ENCODE measurements at regions not wholly inside any gene's neighbourhood (a gene's known extent, or its start where the extent isn't known, plus 50 kb on each side); places are given as distances from the start of the nearest gene placed in this dataset.

DNA sequence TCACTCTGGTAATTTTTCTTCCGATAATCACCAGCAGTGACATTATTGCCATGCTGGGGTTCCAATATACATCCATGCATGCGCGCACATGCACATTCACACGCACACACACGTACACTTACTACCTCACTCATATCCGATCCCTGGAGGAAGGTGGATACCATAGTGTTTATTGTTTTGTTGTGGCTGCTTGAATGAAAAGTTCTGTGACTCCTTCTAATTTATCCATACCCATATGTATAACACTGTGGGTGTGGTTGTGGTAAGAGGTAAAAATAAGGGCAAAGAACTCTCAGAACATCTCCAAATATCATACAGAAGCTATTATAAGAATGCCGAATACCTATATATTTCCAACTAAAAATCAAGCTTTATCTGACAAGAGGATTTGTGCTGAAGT, 407.8 kb upstream of the PODXL start:
- intact Hi-C loops (cut with micrococcal nuclease), result no loop called here

DNA sequence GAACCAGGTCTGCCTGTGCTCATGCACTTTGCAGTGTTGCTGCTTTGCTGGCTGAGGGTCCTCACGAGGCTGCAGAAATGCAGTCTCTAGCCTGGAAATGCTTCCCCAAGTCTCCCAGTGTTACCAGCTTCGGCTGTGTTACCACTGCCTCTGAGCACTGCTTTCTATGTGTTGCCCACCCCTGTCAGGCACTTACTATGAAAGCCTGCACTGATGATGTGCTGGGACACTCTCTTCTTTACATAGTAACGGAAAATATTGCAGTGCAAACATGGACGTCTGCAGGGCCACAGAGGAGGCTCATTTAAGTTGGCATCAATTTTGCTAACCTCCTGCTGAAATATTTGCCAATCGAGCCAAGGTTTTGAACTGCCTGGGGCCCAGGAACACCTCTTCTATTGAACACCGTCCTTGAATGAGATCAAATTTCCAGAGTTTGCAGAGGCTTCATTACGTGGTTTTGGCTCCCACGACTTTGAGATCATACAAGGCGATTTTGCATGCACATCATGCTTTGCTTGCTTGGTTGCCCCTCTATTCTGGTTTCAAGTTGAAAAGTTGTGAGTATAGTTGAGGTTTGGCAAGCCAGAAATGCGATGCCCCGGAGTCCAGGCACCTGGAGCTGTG, 404.7 kb upstream of the PODXL start:
- intact Hi-C loops (cut with micrococcal nuclease), result no loop called here

- intact Hi-C loops (cut with micrococcal nuclease), result no loop called here
Measured at GRCh38 chr7:131959106-131959812, 402.8 kb upstream of the PODXL start.

DNA sequence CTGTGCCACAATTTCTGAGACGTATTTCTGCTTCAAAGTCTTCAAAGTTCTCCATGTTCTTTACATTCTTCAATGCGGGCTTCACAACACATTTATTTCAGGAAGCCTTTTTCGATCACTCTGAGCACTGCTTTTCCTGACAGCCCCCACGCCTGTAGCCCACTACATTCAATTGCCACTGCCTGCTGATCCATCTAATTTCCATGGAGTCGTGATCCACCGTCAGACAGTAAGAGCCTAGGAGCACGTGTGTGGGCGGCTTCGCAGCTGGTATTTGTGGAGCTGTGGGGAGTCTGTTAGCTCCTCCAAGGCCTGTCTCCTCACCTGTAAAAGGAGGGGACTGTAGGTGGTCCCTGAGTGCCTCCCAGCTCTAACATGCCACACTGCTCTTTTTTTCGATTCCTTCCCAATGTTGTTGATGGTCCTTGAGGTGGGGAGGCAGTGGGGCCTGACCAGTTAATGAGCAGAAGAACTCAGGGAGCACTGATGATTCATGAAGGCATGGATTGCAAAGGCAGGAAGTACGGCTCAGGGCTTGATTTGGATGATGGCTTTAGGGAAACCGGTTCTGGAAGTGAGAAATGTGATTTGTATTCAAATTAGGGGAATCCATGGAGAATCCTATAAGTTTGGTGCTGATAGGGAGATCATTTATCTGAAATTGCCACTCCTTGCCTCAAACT, 401.1 kb upstream of the PODXL start:
- intact Hi-C loops (cut with micrococcal nuclease), result no loop called here

- intact Hi-C loops (cut with micrococcal nuclease), result no loop called here
Measured at GRCh38 chr7:131956864-131957263, 400.4 kb upstream of the PODXL start.

DNA sequence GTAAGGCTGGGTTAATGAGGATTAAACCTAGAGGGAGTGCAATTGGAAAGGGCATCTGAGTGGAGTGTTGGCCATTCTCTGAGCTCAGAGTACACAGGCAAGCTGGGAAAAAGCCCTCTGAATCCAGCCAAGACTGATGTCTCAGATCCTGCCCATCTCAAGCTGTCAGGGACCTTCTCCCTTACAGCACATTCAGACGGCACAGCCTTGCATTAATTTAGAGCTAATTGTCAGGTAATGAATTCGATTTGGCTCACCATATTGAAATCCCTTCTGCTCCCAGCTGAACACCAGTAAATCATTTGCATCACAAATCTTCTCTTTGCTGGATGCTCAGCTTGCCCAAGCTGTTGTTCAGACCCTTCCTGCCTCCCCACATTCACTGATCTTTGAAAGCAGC, 399.3 kb upstream of the PODXL start:
- intact Hi-C loops (cut with micrococcal nuclease), result no loop called here

GRCh38 chr7:131953184-131953583, 396.8 kb upstream of the PODXL start:
- intact Hi-C loops (cut with micrococcal nuclease), result no loop called here

DNA sequence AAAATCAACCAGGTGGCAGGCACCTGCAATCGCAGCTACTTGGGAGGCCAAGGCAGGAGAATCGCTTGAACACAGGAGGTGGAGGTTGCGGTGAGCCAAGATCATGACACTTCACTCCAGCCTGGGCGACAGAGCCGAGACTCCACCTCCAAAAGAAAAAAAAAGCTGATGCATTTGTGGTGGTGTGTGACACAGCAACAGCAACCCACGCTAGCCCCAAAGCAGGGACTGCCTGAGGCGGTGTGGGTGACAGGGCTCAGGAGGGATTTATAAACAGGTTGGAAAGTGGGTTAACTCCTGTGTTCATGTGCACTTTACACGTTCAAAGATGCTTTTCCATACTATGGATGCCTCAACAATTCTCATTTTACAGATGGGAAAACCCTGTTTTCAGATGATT, 395.9 kb upstream of the PODXL start:
- intact Hi-C loops (cut with micrococcal nuclease), result no loop called here

DNA sequence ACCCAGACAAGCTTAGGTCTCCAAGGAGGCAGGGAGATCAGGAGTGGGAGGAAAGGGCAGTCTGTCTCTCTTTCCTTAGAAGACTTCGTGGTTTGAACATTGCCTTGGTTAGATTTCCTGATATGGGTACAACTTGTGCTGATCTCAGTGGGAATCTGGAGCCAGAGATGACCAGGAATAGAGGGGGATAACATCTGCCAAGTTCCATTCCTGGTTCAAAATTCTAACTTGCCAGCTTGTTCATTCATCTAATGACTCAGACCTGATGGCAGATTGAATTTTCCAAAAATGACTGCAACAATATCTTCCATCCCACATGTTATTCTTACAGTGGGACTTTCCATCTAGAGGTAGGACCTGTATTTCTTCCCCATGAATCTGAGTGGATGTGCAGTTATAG, 394.3 kb upstream of the PODXL start:
- intact Hi-C loops (cut with micrococcal nuclease), result no loop called here

- intact Hi-C loops (cut with micrococcal nuclease), result loop anchor here (10.0 kb wide), 1 partner anchor 95 kb away; no protein-coding TSS in a partner anchor
Measured at GRCh38 chr7:131949659-131950058, 393.2 kb upstream of the PODXL start.

DNA sequence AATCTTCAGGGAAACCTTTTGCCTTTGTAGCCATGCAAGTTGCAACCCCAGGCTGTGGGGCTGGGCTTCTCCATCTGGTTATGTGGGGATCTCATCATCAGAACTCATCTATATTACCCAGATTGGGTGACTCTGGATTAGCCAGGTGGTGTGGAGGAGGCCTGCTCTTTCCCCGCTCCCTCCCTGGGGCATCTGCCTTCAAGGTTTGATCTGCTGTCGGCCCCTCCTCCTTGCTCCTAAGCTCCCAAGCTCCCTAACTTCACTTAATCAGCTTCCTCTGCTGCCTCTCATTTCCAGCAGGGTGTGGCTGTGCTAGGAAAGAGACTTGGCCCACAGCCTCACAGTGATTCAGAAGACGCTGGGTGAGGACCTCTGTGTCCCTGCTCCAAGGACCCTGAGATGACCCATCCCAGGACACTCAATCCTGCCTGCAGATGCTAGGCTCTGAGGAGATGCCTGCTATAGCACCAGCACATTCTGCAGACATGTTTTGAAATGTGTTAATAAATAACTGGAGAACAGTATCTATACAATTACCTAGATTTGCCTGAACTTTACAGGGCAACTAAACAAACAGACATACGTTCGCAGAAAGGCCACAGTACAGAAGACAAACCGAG, 392.1 kb upstream of the PODXL start:
- intact Hi-C loops (cut with micrococcal nuclease), result loop anchor here (10.0 kb wide), 1 partner anchor 96 kb away; no protein-coding TSS in a partner anchor

DNA sequence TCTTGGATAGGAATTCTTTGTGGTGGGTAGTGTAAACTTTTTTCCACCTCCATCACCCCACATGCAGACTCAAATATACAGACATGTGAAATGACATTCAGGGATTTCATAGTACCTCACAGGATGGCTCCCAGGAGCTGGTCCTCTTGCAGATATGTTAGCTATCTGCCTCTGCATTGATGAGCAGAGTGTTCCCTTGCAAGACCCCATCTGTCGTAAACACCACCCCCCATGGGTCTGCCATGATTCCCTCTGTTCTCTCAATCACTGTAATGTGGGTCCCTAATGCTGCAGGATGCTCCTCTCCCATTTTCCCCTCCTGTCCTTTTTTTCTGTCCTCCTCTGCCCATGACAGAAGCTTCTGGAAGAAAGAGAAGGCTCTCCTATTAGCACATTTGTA, 391.2 kb upstream of the PODXL start:
- intact Hi-C loops (cut with micrococcal nuclease), result loop anchor here (10.0 kb wide), 1 partner anchor 97 kb away; no protein-coding TSS in a partner anchor

DNA sequence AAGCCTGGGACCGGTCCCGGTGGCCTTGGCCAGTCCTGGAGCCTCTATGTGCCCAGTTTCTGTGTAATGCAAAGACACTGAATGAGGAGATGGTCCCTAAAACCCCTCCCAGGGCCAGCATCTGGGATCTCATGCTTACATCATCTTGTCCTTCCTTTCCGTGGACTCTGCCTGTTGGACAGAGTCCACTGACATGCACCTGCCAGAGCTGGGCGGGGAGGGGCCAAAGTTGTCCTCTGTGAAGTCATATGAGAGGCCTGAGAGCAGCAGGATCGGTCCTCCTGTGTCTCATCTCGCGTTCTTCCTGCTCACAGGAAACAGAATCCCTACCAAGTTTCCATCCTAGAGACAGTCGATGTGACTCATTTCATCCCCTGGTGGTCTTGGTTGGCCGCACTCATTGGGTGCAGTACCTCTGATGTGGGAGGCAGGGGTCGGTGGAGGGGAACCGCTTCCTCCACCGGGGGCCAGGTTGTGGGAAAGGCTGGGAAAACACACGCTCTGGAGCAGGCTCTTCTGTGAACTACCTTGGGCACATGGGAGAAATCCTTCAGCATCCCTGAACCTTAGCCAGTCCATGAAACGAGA, 389.6 kb upstream of the PODXL start:
- intact Hi-C loops (cut with micrococcal nuclease), result loop anchor here (1.0 to 10.0 kb wide), 2 partner anchors 99 to 634 kb away; no protein-coding TSS in a partner anchor

GRCh38 chr7:131945313-131945911, 389.0 kb upstream of the PODXL start:
- intact Hi-C loops (cut with micrococcal nuclease), result loop anchor here (1.0 to 10.0 kb wide), 2 partner anchors 99 to 635 kb away; no protein-coding TSS in a partner anchor

DNA sequence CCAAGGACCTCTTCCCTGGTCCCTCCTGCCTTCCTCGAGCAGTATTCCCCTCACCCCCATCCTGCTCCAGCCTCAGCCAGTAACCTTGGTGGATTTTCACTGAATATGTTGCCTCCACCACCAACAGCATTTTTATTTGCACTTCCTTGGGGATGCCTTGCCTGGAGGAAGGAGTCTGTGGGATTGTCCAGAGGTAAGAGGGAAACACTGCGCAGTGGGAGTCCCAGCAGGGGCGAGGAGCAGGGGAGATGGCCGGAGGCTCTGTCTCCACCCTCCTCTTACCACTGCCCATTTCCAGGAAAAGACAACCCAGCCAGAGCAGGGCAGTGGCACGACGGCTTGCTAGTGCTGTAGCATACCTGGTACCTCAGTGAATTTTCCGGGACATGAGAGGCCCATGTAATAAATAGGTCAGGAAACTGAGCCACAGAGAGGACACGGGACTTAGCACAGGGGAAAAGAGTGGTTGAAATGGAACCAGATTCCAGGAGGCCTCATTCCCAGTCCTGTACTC, 388.2 kb upstream of the PODXL start:
- intact Hi-C loops (cut with micrococcal nuclease), result loop anchor here (1.0 to 10.0 kb wide), 2 partner anchors 100 to 636 kb away; no protein-coding TSS in a partner anchor

- intact Hi-C loops (cut with micrococcal nuclease), result loop anchor here (10.0 kb wide), 1 partner anchor 101 kb away; no protein-coding TSS in a partner anchor
Measured at GRCh38 chr7:131943646-131944045, 387.2 kb upstream of the PODXL start.

DNA sequence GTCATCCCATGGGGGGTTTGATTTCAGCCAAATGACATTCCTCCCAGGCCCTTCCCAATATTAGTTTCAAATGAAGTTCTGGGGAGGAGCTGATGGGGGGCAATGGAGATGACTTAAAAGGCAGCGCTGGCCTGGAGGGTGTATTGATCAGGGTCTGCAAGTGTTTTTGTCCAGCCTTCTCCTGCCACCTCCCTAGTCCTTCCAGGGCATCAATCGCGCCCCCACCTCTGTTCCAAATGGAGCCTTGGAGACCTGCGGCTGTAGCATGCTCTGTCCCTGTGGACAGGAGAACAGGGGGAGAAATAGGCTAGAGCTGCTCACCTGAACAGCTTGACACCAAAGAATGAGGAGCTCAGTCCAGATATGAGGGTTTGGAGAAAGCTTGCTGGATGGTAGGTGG, 386.8 kb upstream of the PODXL start:
- intact Hi-C loops (cut with micrococcal nuclease), result loop anchor here (10.0 kb wide), 1 partner anchor 102 kb away; no protein-coding TSS in a partner anchor

DNA sequence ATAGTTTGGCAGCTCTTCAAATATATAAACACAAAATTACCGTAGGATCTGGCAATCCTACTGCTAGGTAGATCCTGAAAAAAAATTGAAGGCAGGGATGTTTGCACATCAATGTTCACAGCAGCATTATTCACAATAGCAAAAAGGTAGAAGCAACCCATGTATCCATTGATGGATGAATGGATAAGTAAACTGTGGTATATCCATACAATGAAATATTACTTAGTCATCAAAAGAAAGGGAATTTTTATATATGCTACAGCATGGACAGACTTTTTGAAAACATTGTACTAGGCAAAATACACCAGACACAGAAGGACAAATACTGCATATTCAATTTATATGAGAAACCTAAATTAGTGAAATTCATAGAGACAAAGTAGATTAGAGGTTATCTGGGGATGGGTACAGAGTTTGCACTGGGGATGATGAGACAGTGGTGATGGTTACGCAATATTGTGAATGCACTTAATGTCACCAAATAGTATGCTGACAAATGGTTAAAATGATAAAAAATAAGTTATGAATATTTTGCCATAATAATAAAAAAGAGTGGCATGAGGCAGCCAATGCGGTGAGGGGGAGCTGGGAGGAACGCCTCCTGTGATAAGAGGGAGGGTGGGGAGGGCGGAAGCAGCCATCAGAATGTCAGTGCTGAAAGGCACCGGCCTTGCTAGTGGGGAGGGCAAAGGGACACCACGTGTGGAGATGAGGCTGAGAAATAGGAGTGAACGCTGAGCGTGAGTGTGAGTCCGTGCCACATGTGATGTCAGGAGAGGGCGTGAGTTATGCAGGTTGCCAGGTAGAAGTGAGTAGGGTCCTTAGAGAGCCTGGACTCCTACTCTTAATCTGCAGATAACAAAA, 386.1 kb upstream of the PODXL start:
- intact Hi-C loops (cut with micrococcal nuclease), result loop anchor here (10.0 kb wide), 1 partner anchor 102 kb away; no protein-coding TSS in a partner anchor

DNA sequence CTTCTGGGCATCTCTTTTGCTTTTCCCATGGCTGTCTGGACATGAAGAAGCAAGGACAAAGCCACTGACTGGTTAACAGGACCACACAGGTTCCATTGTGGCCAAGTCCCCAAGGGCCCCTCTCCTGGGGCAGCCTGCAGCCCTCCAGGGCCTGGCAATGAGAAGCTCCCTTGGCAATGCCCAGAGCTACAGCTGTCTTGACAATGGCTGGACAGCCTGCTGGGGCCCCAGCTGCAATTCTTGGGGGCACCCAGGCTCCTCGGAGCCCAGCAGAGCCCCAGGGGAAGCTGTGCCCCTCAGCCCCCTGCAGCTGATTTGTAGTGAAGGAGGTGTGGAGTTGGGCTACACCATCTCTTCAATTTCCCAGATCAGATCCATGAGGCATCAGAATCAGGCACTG, 384.9 kb upstream of the PODXL start:
- intact Hi-C loops (cut with micrococcal nuclease), result loop anchor here (10.0 kb wide), 1 partner anchor 104 kb away; no protein-coding TSS in a partner anchor

Data from T-helper 2 cell treated with Interferon-gamma antibody and Interleukin-4, amounts not matched to agents 100 ng/mL and 5 ng/mL, for 36 hours (primary cell).